Cardiac fibroblast (primary cell): ENCODE measurements at regions not wholly inside any gene's neighbourhood (a gene's known extent, or its start where the extent isn't known, plus 50 kb on each side); places are given as distances from the start of the nearest gene placed in this dataset.

Experiments used
- DNase-seq, 2 donors: peaks; one replicate each; pipeline versions ENCODE4 v3.0.0 to v3.0.0-alpha.2; 2010; ENCODE audit warnings: low read depth in 2 of 2
- H3K4me3 ChIP-seq, 2 donors: replicated peaks in 1 of 2; 1 replicate in 1 of 2; 2 replicates in 1 of 2; pipeline ENCODE4 v1.5.1; 2011; ENCODE audit warnings: low read depth in 2 of 2, low read length in 2 of 2, mild to moderate bottlenecking in 2 of 2, moderate library complexity in 1 of 2
- TF ChIP-seq, protein P1 (sequence below): IDR thresholded peaks from one replicate; pipeline ENCODE4 v1.5.1; 2011; ENCODE audit warnings: low read depth, mild to moderate bottlenecking, low read length, inconsistent platforms

- TF ChIP-seq, protein P1, sequence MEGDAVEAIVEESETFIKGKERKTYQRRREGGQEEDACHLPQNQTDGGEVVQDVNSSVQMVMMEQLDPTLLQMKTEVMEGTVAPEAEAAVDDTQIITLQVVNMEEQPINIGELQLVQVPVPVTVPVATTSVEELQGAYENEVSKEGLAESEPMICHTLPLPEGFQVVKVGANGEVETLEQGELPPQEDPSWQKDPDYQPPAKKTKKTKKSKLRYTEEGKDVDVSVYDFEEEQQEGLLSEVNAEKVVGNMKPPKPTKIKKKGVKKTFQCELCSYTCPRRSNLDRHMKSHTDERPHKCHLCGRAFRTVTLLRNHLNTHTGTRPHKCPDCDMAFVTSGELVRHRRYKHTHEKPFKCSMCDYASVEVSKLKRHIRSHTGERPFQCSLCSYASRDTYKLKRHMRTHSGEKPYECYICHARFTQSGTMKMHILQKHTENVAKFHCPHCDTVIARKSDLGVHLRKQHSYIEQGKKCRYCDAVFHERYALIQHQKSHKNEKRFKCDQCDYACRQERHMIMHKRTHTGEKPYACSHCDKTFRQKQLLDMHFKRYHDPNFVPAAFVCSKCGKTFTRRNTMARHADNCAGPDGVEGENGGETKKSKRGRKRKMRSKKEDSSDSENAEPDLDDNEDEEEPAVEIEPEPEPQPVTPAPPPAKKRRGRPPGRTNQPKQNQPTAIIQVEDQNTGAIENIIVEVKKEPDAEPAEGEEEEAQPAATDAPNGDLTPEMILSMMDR: no peak
Measured at GRCh38 chr14:54216827-54217226, 180.0 kb upstream of the CDKN3 start.

DNA sequence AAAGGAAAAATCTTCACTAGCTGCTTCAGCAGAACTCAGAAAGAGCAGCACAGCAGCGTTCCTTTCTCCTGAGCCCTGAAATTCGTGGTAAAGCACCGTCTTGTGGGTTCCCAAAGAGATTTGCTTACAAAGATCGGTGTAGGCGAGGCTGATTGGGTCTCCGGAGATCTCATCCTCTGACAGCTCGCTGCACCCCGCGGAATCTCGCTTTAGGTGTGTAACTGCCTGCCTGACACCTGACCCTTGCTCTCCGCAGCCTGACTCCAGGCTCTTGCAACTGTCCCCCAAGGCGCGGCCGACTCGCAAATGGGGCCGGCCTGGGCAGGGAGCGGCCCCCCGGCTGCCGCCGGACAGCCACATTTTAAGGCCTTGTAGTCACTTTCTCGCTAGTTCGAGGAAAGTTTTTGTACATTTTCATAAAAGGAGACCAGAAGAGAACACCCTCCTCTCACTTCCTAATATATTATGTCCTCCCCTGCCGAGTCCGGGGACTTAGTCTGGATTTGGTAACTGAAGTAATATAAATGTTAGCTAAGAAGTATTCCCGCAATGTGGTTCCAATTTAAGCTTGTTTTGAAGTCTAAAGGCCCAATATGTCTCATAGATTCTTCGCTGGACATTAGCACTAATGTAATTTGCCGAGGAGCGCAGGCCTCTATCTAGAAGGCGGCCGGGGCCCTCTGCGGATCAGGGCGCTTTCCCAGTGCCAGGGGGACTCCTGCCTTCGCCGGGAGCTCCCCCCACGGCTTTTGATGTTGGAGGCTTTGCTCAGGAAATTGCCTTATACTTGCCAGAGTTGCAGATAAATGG is 177.3 kb upstream of the CDKN3 start:
- TF ChIP-seq, protein P1: no peak
- H3K4me3 ChIP-seq: no peak overlapping the region
- DNase-seq: no peak

More at GRCh38 chr14:54216827-54217226, 180.0 kb upstream of the CDKN3 start:
- DNase-seq: no peak
- H3K4me3 ChIP-seq: no peak overlapping the region

GRCh38 chr14:54220071-54220703 is 176.6 kb upstream of the CDKN3 start:
- H3K4me3 ChIP-seq: peak overlapping the region; percentile 27 to 29
- peak in 1 of 2 donors; percentile 44 for DNase-seq
- TF ChIP-seq, protein P1: no peak

DNA sequence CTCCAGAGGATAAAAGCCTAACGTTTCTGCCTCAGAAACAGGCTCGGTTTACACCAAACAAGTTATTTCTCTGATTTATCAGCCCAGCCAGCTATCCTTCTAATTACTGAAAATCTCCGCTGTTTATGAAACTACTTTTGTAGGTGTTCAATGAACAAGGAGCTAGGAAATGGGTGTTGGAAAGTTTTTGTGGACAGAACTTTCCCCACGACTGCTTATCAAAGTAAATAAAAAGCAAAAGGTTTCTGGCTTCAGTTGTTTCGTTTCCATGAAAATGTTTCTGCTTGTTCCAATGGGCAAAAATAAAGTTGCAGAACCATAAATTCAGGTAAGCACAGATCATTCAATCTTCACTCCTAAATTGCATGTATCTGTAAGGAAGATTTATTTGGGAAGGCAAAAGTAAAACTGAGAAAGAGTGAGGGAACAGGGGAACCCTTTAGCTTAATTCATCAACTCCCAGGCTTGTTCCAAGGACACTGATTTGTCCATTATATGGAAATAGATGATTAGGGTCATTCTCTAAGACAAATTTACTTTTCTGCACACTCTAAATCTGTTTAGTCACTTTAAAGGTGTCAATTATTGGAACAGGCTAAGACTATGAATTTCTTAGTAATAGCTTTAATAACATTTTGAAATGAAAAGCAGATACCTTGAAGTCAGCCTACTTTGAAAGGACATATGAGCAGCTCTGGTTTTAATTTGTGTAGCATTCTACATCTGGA is 175.9 kb upstream of the CDKN3 start:
- TF ChIP-seq, protein P1: no peak
- no peak for DNase-seq
- no peak overlapping the region for H3K4me3 ChIP-seq

GRCh38 chr14:54221432-54221803 is 175.4 kb upstream of the CDKN3 start:
- no peak overlapping the region for H3K4me3 ChIP-seq
- DNase-seq: no peak
- TF ChIP-seq, protein P1: no peak

DNA sequence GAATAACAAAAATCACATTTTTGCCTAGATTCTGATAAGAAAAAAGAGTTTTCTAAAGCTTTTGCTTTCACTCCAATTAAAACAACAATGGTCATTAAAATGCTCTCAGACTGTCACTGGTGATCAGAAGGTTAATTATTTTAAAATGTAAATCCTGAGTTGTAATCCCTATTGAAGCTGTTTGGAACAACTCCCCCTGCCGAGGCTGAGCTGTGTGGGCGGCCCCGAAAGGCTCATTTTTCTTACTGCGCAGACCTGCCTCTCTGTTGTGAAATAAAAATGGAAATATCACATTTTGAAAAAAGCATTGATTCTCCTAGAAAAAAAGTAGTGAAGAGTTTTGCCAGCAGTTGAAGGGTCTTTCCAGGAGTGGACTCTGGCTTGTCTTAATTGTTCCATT is 174.8 kb upstream of the CDKN3 start:
- DNase-seq: no peak

More for the DNA sequence above, 174.8 kb upstream of the CDKN3 start:
- TF ChIP-seq, protein P1: no peak
- H3K4me3 ChIP-seq: no peak overlapping the region
